ENCODE measurements at regions not wholly inside any gene's neighbourhood (a gene's known extent, or its start where the extent isn't known, plus 50 kb on each side); places are given as distances from the start of the nearest gene placed in this dataset.
A peak's percentile ranks its signal among the peaks of the same experiment; 100 is the strongest.

DNA sequence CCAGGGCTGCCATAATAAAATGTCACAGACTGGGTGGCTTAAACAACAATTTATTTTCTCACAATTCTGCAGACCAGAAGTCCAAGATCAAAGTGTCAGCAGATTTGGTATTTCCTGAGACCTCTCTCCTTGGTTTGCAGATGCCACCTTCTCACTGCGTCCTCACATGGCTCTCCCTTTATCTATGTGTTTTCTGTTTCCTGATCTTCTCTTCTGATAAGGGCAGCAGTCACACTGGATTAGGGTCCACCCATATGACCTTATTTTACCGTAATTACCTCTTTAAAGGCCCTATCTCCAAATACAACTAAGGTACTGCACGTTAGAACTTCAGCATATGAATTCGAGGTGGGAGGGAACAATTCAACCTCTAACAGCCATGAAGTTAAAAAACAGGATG is 238.9 kb upstream of the API5 start:
- no peaks in the 10 kb centered on the region for H3K36me3 Mint-ChIP-seq (ENCODE audit: low read depth)
- no peaks in the 10 kb centered on the region for H3K27me3 Mint-ChIP-seq (ENCODE audit: insufficient read depth)
- Histone ChIP-seq H3K27me3 (ENCODE audit: control insufficient read depth, insufficient read depth, low read length, poor library complexity, severe bottlenecking) (no peaks in the 10 kb centered on the region), H3K27ac (ENCODE audit: low read depth, low read length) (no peak overlapping the region), H3K36me3 (ENCODE audit: control insufficient read depth, insufficient read depth, low read length) (no peaks in the 10 kb centered on the region), H3K4me1 (ENCODE audit: control insufficient read depth, insufficient read depth, low read length) (peaks cover 5% of the 10 kb centered on the region), H3K9ac (ENCODE audit: extremely low read depth, low read length, poor library complexity, severe bottlenecking) (no peak overlapping the region), H3K9me3 (ENCODE audit: control insufficient read depth, low read length) (peaks cover 48% of the 10 kb centered on the region), H3K4me3 (ENCODE audit: low read length) (peak overlapping the region; percentile 70)
- H3K27ac Mint-ChIP-seq: no peak overlapping the region
- TF ChIP-seq, protein P1, sequence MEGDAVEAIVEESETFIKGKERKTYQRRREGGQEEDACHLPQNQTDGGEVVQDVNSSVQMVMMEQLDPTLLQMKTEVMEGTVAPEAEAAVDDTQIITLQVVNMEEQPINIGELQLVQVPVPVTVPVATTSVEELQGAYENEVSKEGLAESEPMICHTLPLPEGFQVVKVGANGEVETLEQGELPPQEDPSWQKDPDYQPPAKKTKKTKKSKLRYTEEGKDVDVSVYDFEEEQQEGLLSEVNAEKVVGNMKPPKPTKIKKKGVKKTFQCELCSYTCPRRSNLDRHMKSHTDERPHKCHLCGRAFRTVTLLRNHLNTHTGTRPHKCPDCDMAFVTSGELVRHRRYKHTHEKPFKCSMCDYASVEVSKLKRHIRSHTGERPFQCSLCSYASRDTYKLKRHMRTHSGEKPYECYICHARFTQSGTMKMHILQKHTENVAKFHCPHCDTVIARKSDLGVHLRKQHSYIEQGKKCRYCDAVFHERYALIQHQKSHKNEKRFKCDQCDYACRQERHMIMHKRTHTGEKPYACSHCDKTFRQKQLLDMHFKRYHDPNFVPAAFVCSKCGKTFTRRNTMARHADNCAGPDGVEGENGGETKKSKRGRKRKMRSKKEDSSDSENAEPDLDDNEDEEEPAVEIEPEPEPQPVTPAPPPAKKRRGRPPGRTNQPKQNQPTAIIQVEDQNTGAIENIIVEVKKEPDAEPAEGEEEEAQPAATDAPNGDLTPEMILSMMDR (conservative IDR thresholded peaks at IDR 0.05): no peak
- H3K9me3 Mint-ChIP-seq: peaks cover 51% of the 10 kb centered on the region
- H3K4me1 Mint-ChIP-seq: peaks cover 27% of the 10 kb centered on the region
- H3K4me3 Mint-ChIP-seq: no peak overlapping the region
- 55 to 70% methylated on average over 3 to 4 of the region's 4 CpGs for WGBS, 2 experiments (ENCODE audit: insufficient coverage in 1 of 2, insufficient read length in 1 of 2)
- no peak for DNase-seq

- Mint-ChIP-seq H3K36me3 (ENCODE audit: low read depth) (no peaks in the 10 kb centered on the region), H3K4me1 (peaks cover 35% of the 10 kb centered on the region), H3K27me3 (ENCODE audit: insufficient read depth) (no peaks in the 10 kb centered on the region), H3K27ac (no peak overlapping the region), H3K9me3 (peaks cover 45% of the 10 kb centered on the region), H3K4me3 (no peak overlapping the region)
- peak overlapping the region; percentile 8 for H3K4me3 ChIP-seq (ENCODE audit: low read length)
- peaks cover 37% of the 10 kb centered on the region for H3K9me3 ChIP-seq (ENCODE audit: control insufficient read depth, low read length)
- H3K36me3 ChIP-seq (ENCODE audit: control insufficient read depth, insufficient read depth, low read length): no peaks in the 10 kb centered on the region
- H3K9ac ChIP-seq (ENCODE audit: extremely low read depth, low read length, poor library complexity, severe bottlenecking): no peak overlapping the region
- DNase-seq: no peak
- H3K27me3 ChIP-seq (ENCODE audit: control insufficient read depth, insufficient read depth, low read length, poor library complexity, severe bottlenecking): no peaks in the 10 kb centered on the region
- peaks cover 12% of the 10 kb centered on the region for H3K4me1 ChIP-seq (ENCODE audit: control insufficient read depth, insufficient read depth, low read length)
- peak overlapping the region; percentile 40 for H3K27ac ChIP-seq (ENCODE audit: low read depth, low read length)
- TF ChIP-seq, protein P1 (conservative IDR thresholded peaks at IDR 0.05): no peak
Observed at GRCh38 chr11:43074810-43075209, 237.0 kb upstream of the API5 start.

- TF ChIP-seq, protein P1 (conservative IDR thresholded peaks at IDR 0.05): no peak
- H3K27me3 Mint-ChIP-seq (ENCODE audit: insufficient read depth): no peaks in the 10 kb centered on the region
- Histone ChIP-seq H3K9ac (ENCODE audit: extremely low read depth, low read length, poor library complexity, severe bottlenecking) (no peak overlapping the region), H3K36me3 (ENCODE audit: control insufficient read depth, insufficient read depth, low read length) (no peaks in the 10 kb centered on the region), H3K9me3 (ENCODE audit: control insufficient read depth, low read length) (peaks cover 25% of the 10 kb centered on the region), H3K27me3 (ENCODE audit: control insufficient read depth, insufficient read depth, low read length, poor library complexity, severe bottlenecking) (no peaks in the 10 kb centered on the region), H3K4me1 (ENCODE audit: control insufficient read depth, insufficient read depth, low read length) (no peaks in the 10 kb centered on the region), H3K4me3 (ENCODE audit: low read length) (peak overlapping the region; percentile 30), H3K27ac (ENCODE audit: low read depth, low read length) (no peak overlapping the region)
- no peaks in the 10 kb centered on the region for H3K36me3 Mint-ChIP-seq (ENCODE audit: low read depth)
- no peak overlapping the region for H3K27ac Mint-ChIP-seq
- H3K4me3 Mint-ChIP-seq: no peak overlapping the region
- no peak for DNase-seq
- H3K4me1 Mint-ChIP-seq: no peaks in the 10 kb centered on the region
- peaks cover 58% of the 10 kb centered on the region for H3K9me3 Mint-ChIP-seq
Observed at GRCh38 chr11:43101113-43101512, 210.7 kb upstream of the API5 start.
